Lung (tissue), 11 donors: ENCODE measurements at regions not wholly inside any gene's neighbourhood (a gene's known extent, or its start where the extent isn't known, plus 50 kb on each side); places are given as distances from the start of the nearest gene placed in this dataset.

Experiments
- ATAC-seq: fragments of 200-7000 bp; cut with Tn5 transposase; one replicate; pipeline ENCODE4 v1.9.1; 2020; ENCODE audit warnings: moderate number of reproducible peaks; ENCODE audit not compliant: insufficient read depth, low FRiP score
- DNase-seq, 3 donors: peaks; one replicate each; pipeline ENCODE4 v3.0.0-alpha.2; 2013 to 2017
- H3K27ac ChIP-seq, 2 donors: one replicate each; pipeline ENCODE4 v1.5.1; 2013; ENCODE audit warnings: mild to moderate bottlenecking in 2 of 2, moderate library complexity in 2 of 2, control low read depth in 1 of 2, inconsistent platforms in 1 of 2, low read depth in 1 of 2, low read length in 1 of 2
- H3K27me3 ChIP-seq, 3 donors: one replicate each; pipeline ENCODE4 v1.5.1; 2013; ENCODE audit warnings: low read length in 2 of 3; ENCODE audit not compliant: control insufficient read depth in 3 of 3, insufficient read depth in 3 of 3
- H3K36me3 ChIP-seq, 4 donors: one replicate each; pipeline ENCODE4 v1.5.1; 2013; ENCODE audit warnings: low read length in 4 of 4, mild to moderate bottlenecking in 1 of 4, moderate library complexity in 1 of 4; ENCODE audit not compliant: control insufficient read depth in 4 of 4, insufficient read depth in 4 of 4
- H3K4me1 ChIP-seq, 5 donors: one replicate each; pipeline ENCODE4 v1.5.1; 2013; ENCODE audit warnings: low read length in 5 of 5, mild to moderate bottlenecking in 2 of 5, moderate library complexity in 1 of 5; ENCODE audit not compliant: control insufficient read depth in 5 of 5, insufficient read depth in 5 of 5
- H3K4me3 ChIP-seq: one replicate; pipeline ENCODE4 v1.5.1; 2013; ENCODE audit warnings: mild to moderate bottlenecking, control low read depth, moderate library complexity
- H3K9ac ChIP-seq, 2 donors: one replicate each; pipeline ENCODE4 v1.5.1; 2013; ENCODE audit warnings: low read length in 2 of 2, control low read depth in 1 of 2; ENCODE audit not compliant: insufficient read depth in 1 of 2
- H3K9me3 ChIP-seq, 4 donors: one replicate each; pipeline ENCODE4 v1.5.1; 2013; ENCODE audit warnings: low read length in 3 of 4, mild to moderate bottlenecking in 1 of 4, moderate library complexity in 1 of 4; ENCODE audit not compliant: control insufficient read depth in 4 of 4, insufficient read depth in 3 of 4
- WGBS, 2 donors: extraction: QIAGEN DNeasy Blood & Tissue Kit; methylation state at CpG; one replicate each; pipeline ENCODE4 v1.1.7; 2013; 5-methylcytosine and 5-hydroxymethylcytosine counted together
- TF ChIP-seq, protein P1 (sequence below): IDR thresholded peaks from 2 replicates; pipeline ENCODE4 v1.5.1; 2012; ENCODE audit warnings: mild to moderate bottlenecking; ENCODE audit errors: control extremely low read depth, extremely low read depth
- donor health status: control.
- donor health status: control.
- donor health status: Bipolar disorder and iron deficiency.
- donor health status: healthy.
- donor health status: DM: yes; HTN: yes; CAD: no.

DNA sequence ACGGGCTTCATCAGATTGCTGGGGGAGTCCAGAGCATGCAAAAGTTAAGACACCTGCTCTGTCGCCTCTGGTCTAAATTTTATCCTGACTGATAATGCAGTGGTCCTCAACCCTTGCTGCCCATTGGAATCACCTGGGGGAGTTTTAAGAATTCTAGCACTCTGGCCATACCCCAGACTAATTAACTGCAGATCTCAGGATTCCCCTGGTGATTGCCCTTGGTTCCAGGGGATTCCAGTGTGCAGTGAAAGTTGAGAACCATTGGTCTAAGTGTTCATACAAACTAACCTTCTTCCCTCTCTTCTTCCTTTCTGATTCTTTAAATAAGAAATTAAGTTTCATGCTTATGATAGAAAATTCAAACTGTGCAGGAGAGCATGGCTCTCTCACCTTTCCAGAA lies 105.7 kb upstream of the MGAT5 start:
- no peak for ATAC-seq
- no peak overlapping the region for H3K4me3 ChIP-seq
- DNase-seq: no peak
- peaks cover 0 to 10% (median 3%) of the 10 kb centered on the region in 5 donors for H3K4me1 ChIP-seq
- no peaks in the 10 kb centered on the region for H3K9me3 ChIP-seq
- no peak overlapping the region for H3K9ac ChIP-seq
- no peak overlapping the region for H3K27ac ChIP-seq
- no peaks in the 10 kb centered on the region for H3K27me3 ChIP-seq
- TF ChIP-seq, protein P1, sequence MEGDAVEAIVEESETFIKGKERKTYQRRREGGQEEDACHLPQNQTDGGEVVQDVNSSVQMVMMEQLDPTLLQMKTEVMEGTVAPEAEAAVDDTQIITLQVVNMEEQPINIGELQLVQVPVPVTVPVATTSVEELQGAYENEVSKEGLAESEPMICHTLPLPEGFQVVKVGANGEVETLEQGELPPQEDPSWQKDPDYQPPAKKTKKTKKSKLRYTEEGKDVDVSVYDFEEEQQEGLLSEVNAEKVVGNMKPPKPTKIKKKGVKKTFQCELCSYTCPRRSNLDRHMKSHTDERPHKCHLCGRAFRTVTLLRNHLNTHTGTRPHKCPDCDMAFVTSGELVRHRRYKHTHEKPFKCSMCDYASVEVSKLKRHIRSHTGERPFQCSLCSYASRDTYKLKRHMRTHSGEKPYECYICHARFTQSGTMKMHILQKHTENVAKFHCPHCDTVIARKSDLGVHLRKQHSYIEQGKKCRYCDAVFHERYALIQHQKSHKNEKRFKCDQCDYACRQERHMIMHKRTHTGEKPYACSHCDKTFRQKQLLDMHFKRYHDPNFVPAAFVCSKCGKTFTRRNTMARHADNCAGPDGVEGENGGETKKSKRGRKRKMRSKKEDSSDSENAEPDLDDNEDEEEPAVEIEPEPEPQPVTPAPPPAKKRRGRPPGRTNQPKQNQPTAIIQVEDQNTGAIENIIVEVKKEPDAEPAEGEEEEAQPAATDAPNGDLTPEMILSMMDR: no peak
- 96% methylated on average over 2 of the region's 2 CpGs for WGBS, 2 donors
- peaks cover 0 to 3% (median 0%) of the 10 kb centered on the region in 4 donors for H3K36me3 ChIP-seq

DNA sequence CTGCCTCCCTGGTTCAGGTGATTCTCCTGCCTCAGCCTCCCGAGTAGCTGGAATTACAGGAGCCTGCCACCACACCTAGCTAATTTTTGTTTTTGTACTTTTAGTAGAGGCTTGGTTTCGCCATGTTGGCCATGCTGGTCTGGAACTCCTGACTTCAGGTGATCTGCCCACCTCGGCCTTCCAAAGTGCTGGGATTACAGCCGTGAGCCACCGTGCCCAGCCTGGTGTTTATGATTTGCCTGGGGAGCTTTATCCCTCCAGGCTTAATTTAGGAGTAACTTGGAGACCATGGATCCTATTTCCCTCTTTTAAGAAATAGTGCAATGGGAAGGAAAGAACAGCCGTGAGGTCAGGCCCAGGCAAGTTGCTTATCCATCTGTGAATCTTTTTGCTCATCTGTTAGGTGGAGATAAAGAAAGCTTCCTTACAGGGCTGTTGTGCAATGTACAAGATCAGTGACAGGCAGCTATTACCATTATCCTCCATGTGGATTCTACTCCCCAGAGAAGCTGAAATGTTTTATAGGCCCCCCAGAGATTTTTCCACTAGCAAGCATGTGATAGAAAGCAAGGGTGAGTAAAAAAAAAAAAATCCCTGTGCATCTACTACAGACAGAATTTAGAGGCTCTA lies 104.9 kb upstream of the MGAT5 start:
- H3K27ac ChIP-seq: no peak overlapping the region
- ATAC-seq (no peak), DNase-seq (no peak)
- H3K4me1 ChIP-seq: peaks cover 0 to 11% (median 3%) of the 10 kb centered on the region in 5 donors
- H3K36me3 ChIP-seq: peaks cover 0 to 3% (median 0%) of the 10 kb centered on the region in 4 donors
- whole genome bisulfite sequencing, 2 donors: 87 to 91% methylated on average over 6 of the region's 6 CpGs
- H3K9ac ChIP-seq: no peak overlapping the region
- no peaks in the 10 kb centered on the region for H3K9me3 ChIP-seq
- TF ChIP-seq, protein P1: no peak
- no peak overlapping the region for H3K4me3 ChIP-seq
- no peaks in the 10 kb centered on the region for H3K27me3 ChIP-seq

DNA sequence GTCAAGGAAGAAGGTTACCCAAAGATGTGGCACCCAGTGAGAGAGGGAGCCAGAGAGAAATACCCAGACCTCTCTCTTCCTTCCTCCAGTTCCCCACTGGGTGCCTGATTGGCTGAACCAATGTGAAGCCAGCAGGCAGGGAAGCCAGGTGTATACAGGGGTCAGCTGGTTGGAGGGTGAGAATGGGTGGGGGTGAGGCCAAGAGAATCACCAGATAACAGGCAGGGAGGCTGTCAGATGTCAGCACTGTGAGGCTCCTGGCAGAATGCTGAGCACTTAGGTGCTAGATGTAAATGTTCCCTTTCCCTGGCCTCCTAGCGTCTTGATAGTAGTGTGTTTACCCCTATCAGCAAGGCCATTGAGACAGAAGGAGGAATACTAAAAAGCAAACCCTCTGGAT lies 104.0 kb upstream of the MGAT5 start:
- no peak for ATAC-seq

More for the DNA sequence above, 104.0 kb upstream of the MGAT5 start:
- Histone ChIP-seq H3K36me3 (peaks cover 0 to 3% (median 0%) of the 10 kb centered on the region in 4 donors), H3K4me1 (peaks cover 0 to 12% (median 3%) of the 10 kb centered on the region in 5 donors), H3K9ac (no peak overlapping the region), H3K27me3 (no peaks in the 10 kb centered on the region), H3K27ac (peak overlapping the region in 1 of 2 donors; percentile 46), H3K9me3 (no peaks in the 10 kb centered on the region), H3K4me3 (no peak overlapping the region)
- WGBS, 2 donors: 95 to 100% methylated on average over 1 of the region's 1 CpG
- DNase-seq: no peak
- TF ChIP-seq, protein P1: no peak
